ENCODE measurements at regions not wholly inside any gene's neighbourhood (a gene's known extent, or its start where the extent isn't known, plus 50 kb on each side); places are given as distances from the start of the nearest gene placed in this dataset.

GRCh38 chr22:48712558-48713271 is 1115.0 kb downstream of the BRD1 start:
- no peak overlapping the region for H3K4me3 ChIP-seq
- DNase-seq (ENCODE audit: low read depth, low spot score) = no peak
- no peak overlapping the region for H3K9ac ChIP-seq (ENCODE audit: insufficient read length)
- no peaks in the 10 kb centered on the region for H3K9me3 ChIP-seq (ENCODE audit: low read depth, low read length)
- H3K27ac ChIP-seq = no peak overlapping the region
- H3K36me3 ChIP-seq (ENCODE audit: insufficient read depth, low read length) = peaks cover 56% of the 10 kb centered on the region
- TF ChIP-seq EZH2 (IDR thresholded peaks at IDR 0.05) (no peak), FOXP2 (optimal IDR thresholded peaks at IDR 0.05; ENCODE audit: control extremely low read depth, extremely low read length, insufficient read depth) (no peak), POLR2AphosphoS5 (IDR thresholded peaks at IDR 0.05; ENCODE audit: borderline replicate concordance, low read depth, low read length) (no peak)

- TF ChIP-seq EZH2 (IDR thresholded peaks at IDR 0.05) (no peak), POLR2AphosphoS5 (IDR thresholded peaks at IDR 0.05; ENCODE audit: borderline replicate concordance, low read depth, low read length) (no peak), FOXP2 (optimal IDR thresholded peaks at IDR 0.05; ENCODE audit: control extremely low read depth, extremely low read length, insufficient read depth) (no peak)
- no peak overlapping the region for H3K27ac ChIP-seq
- H3K4me3 ChIP-seq = no peak overlapping the region
- H3K9me3 ChIP-seq (ENCODE audit: low read depth, low read length) = no peaks in the 10 kb centered on the region
- peaks cover 62% of the 10 kb centered on the region for H3K36me3 ChIP-seq (ENCODE audit: insufficient read depth, low read length)
- DNase-seq (ENCODE audit: low read depth, low spot score) = no peak
- no peak overlapping the region for H3K9ac ChIP-seq (ENCODE audit: insufficient read length)
Measured at GRCh38 chr22:48711669-48712068, 1116.0 kb downstream of the BRD1 start.

GRCh38 chr22:48711031-48711431 is 1116.6 kb downstream of the BRD1 start:
- no peak overlapping the region for H3K27ac ChIP-seq
- DNase-seq (ENCODE audit: low read depth, low spot score) = no peak
- TF ChIP-seq EZH2 (IDR thresholded peaks at IDR 0.05) (no peak), FOXP2 (optimal IDR thresholded peaks at IDR 0.05; ENCODE audit: control extremely low read depth, extremely low read length, insufficient read depth) (no peak), POLR2AphosphoS5 (IDR thresholded peaks at IDR 0.05; ENCODE audit: borderline replicate concordance, low read depth, low read length) (no peak)
- H3K9me3 ChIP-seq (ENCODE audit: low read depth, low read length) = no peaks in the 10 kb centered on the region
- no peak overlapping the region for H3K9ac ChIP-seq (ENCODE audit: insufficient read length)
- peaks cover 62% of the 10 kb centered on the region for H3K36me3 ChIP-seq (ENCODE audit: insufficient read depth, low read length)
- H3K4me3 ChIP-seq = no peak overlapping the region

GRCh38 chr22:48710410-48710809 is 1117.3 kb downstream of the BRD1 start:
- Histone ChIP-seq H3K36me3 (ENCODE audit: insufficient read depth, low read length) (peaks cover 58% of the 10 kb centered on the region), H3K27ac (no peak overlapping the region), H3K4me3 (no peak overlapping the region), H3K9ac (ENCODE audit: insufficient read length) (no peak overlapping the region), H3K9me3 (ENCODE audit: low read depth, low read length) (no peaks in the 10 kb centered on the region)
- no peak for DNase-seq (ENCODE audit: low read depth, low spot score)
- no peak for TF ChIP-seq FOXP2 (optimal IDR thresholded peaks at IDR 0.05; ENCODE audit: control extremely low read depth, extremely low read length, insufficient read depth)

GRCh38 chr22:48709976-48710375 is 1117.7 kb downstream of the BRD1 start:
- peaks cover 54% of the 10 kb centered on the region for H3K36me3 ChIP-seq (ENCODE audit: insufficient read depth, low read length)
- H3K9me3 ChIP-seq (ENCODE audit: low read depth, low read length) = no peaks in the 10 kb centered on the region
- no peak overlapping the region for H3K9ac ChIP-seq (ENCODE audit: insufficient read length)
- DNase-seq (ENCODE audit: low read depth, low spot score) = no peak
- H3K4me3 ChIP-seq = no peak overlapping the region
- TF ChIP-seq POLR2AphosphoS5 (IDR thresholded peaks at IDR 0.05; ENCODE audit: borderline replicate concordance, low read depth, low read length) = no peak
- no peak for TF ChIP-seq FOXP2 (optimal IDR thresholded peaks at IDR 0.05; ENCODE audit: control extremely low read depth, extremely low read length, insufficient read depth)
- no peak for TF ChIP-seq EZH2 (IDR thresholded peaks at IDR 0.05)
- H3K27ac ChIP-seq = no peak overlapping the region

GRCh38 chr22:48709453-48709852 is 1118.2 kb downstream of the BRD1 start:
- H3K9me3 ChIP-seq (ENCODE audit: low read depth, low read length) = no peaks in the 10 kb centered on the region
- no peak for TF ChIP-seq FOXP2 (optimal IDR thresholded peaks at IDR 0.05; ENCODE audit: control extremely low read depth, extremely low read length, insufficient read depth)
- TF ChIP-seq POLR2AphosphoS5 (IDR thresholded peaks at IDR 0.05; ENCODE audit: borderline replicate concordance, low read depth, low read length) = no peak
- TF ChIP-seq EZH2 (IDR thresholded peaks at IDR 0.05) = no peak
- H3K9ac ChIP-seq (ENCODE audit: insufficient read length) = no peak overlapping the region
- peaks cover 48% of the 10 kb centered on the region for H3K36me3 ChIP-seq (ENCODE audit: insufficient read depth, low read length)
- DNase-seq (ENCODE audit: low read depth, low spot score) = no peak
- H3K27ac ChIP-seq = no peak overlapping the region
- no peak overlapping the region for H3K4me3 ChIP-seq

- H3K9me3 ChIP-seq (ENCODE audit: low read depth, low read length) = no peaks in the 10 kb centered on the region
- H3K4me3 ChIP-seq = no peak overlapping the region
- TF ChIP-seq POLR2AphosphoS5 (IDR thresholded peaks at IDR 0.05; ENCODE audit: borderline replicate concordance, low read depth, low read length) = no peak
- TF ChIP-seq FOXP2 (optimal IDR thresholded peaks at IDR 0.05; ENCODE audit: control extremely low read depth, extremely low read length, insufficient read depth) = no peak
- no peak for TF ChIP-seq EZH2 (IDR thresholded peaks at IDR 0.05)
- H3K36me3 ChIP-seq (ENCODE audit: insufficient read depth, low read length) = peaks cover 41% of the 10 kb centered on the region
- no peak for DNase-seq (ENCODE audit: low read depth, low spot score)
- no peak overlapping the region for H3K27ac ChIP-seq
- no peak overlapping the region for H3K9ac ChIP-seq (ENCODE audit: insufficient read length)
Measured at GRCh38 chr22:48708558-48709245, 1119.0 kb downstream of the BRD1 start.

- H3K9me3 ChIP-seq (ENCODE audit: low read depth, low read length) = no peaks in the 10 kb centered on the region
- H3K4me3 ChIP-seq = no peak overlapping the region
- DNase-seq (ENCODE audit: low read depth, low spot score) = no peak
- TF ChIP-seq EZH2 (IDR thresholded peaks at IDR 0.05) (no peak), FOXP2 (optimal IDR thresholded peaks at IDR 0.05; ENCODE audit: control extremely low read depth, extremely low read length, insufficient read depth) (no peak), POLR2AphosphoS5 (IDR thresholded peaks at IDR 0.05; ENCODE audit: borderline replicate concordance, low read depth, low read length) (no peak)
- H3K9ac ChIP-seq (ENCODE audit: insufficient read length) = no peak overlapping the region
- H3K36me3 ChIP-seq (ENCODE audit: insufficient read depth, low read length) = peaks cover 36% of the 10 kb centered on the region
- no peak overlapping the region for H3K27ac ChIP-seq
Measured at GRCh38 chr22:48707763-48708557, 1119.7 kb downstream of the BRD1 start.
